C1 segment of cervical spinal cord (tissue), 14 donors: ENCODE measurements at regions not wholly inside any gene's neighbourhood (a gene's known extent, or its start where the extent isn't known, plus 50 kb on each side); places are given as distances from the start of the nearest gene placed in this dataset.

ENCODE experiments used
- DNase-seq, 14 donors: peaks; one replicate each; lab custom pipeline; 2025; lab: John Stamatoyannopoulos, UW

GRCh38 chr13:40074338-40074737, 418.9 kb downstream of the COG6 start:
- no peak for DNase-seq

- DNase-seq, result no peak
These were observed 419.8 kb downstream of the COG6 start for GRCh38 chr13:40075281-40075680.

GRCh38 chr13:40076765-40077362, 421.4 kb downstream of the COG6 start:
- DNase-seq, result no peak

GRCh38 chr13:40077396-40078027, 422.1 kb downstream of the COG6 start:
- DNase-seq, result no peak

DNA sequence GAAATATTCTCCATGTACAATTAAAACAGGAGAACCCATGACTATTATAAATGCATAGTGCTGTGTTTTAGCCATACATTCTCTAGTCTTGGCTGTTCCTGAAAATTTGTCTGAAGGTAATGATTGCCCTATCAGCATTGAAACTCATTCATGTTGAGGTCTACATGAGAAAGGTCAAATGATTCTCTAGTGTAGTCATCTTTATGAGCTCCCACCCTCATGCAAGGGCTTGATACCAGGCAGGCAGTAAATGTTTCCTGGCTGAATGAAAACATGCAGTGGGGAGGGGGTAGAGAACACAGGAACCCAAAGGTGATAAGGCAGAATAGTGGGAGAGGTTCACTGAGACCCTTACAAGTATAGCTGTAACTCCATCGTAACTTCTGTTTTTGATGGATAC, 424.3 kb downstream of the COG6 start:
- DNase-seq, result no peak

- no peak for DNase-seq
These were observed 425.2 kb downstream of the COG6 start for GRCh38 chr13:40080676-40081075.

DNA sequence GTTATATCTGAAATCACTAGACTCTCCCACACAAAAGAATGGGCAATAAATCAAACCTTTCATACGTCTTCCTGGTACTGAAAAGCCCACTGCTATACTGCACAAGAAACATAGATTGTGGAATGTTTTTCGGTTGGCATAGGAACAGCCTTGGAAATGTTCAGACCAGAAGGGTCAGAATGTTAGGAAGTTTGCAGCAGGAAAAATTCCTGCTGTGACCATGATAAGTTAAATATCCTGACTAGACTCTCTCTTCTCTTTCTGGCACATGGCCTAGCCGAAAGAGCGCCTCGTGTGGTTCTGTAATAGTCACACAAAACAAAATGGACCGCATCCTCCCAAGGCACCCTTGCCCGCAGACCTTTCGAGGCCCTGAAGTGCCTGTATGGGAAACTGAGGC, 427.2 kb downstream of the COG6 start:
- no peak for DNase-seq

GRCh38 chr13:40083841-40084240, 428.4 kb downstream of the COG6 start:
- DNase-seq, result no peak

DNA sequence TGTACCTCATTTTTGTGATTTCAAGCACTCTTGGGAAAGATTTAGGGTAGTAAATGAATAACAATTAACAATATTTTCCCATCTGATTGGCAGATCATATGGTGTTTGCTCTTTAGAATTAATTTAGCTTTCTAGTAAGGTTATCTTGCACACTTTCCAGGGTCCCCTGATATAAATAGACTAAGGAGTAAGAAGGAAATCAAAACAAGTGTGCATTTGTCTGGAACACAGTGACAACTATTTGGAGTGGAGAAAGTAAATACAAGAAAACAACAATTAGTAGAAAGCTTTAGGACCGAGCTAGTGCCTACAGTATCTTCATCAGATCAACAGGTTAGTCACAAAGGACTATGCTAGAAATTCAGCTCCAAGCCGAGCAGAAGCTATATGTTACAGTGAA, 429.5 kb downstream of the COG6 start:
- no peak for DNase-seq

DNA sequence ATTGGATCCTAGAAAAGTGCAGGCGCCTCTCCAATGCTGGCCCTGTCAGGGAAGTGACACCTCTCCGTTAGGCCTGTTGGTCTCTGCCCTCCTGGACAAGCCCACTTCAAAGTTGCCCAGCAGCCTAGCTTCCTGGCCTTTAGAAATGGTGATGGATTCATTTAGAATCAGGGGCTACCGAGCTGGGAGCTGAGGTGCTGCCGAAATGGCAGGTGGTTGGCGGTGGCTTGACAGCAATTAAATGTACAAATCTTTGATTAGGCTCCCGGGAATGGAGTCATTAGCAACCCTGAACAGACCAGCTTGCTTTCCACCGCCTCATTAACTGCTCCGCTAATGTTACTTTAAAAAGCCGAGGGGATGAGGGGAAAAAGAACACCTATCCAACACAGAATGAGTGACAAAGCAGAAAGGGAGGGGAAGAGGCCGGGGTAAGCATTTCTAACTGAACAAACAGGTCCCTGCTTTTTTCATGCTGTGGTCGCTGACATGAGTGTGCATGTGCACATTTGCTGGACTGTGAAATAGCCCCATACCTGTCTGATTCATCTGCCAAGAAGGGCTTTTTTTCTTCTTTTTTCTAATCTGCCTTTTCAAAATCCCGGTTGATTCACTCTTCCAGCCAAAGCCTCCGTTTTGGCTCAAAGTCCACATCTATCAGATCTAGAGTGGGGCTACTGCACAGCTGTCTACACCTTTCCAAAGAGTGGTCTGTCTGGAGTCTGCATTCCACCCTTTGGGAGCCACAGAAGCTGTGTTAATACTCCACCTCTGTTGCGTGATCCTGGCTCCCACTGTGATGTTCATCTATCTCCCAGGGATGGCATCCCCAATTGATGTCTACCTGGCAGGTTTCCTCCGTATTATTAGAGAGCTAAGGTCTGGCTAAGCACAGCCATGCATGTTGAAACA, 431.9 kb downstream of the COG6 start:
- DNase-seq, result no peak

DNA sequence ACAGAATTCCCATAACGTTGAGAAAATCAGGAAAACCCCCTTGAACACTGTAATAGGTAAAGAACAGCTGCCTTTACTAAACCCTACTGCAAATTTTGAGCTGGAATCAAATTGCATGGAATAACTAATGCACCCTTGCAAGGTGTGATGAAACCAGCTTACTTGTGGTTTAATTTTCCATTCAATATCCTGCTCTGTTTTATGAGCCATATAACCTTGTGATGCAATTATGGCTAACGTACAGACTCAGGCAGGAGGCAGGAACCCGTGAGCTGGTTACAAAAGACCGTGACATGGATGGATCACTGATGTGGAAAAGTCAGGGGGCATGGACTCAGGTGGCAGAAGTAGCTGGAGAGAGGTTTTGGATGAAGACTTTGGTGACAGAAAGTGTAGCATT, 438.6 kb downstream of the COG6 start:
- DNase-seq, result no peak

DNA sequence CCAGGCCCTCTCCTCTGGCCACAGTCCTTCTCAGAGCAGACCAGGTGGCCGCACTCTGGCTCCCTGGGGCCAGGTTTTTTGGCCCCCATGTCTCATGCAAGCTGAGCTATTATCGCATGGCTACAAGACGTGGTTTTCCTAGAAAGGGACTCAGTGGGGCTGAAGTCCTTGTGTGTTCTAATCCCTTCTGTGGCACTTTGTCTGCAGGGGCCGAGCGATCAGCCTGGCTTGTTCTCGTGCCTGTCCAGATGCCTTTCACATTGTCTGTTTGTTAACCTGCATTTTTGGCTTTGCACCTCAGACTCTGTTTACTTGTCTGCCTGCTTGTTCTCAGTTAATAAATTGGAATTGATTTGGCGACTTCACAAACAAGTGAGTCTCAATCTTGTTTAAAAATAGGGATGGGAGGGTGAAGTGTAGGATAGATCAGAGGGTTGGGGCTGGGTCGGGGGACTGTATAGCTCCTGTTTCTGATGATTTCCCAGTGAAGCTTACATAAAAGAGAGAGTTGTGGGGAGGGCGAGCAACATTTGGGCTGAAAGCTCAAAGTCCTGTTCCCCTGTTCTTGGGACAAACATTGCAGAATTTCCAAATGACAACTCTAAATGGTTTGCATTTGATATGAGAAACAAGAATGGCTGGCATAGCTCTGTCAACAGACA, 440.4 kb downstream of the COG6 start:
- no peak for DNase-seq

GRCh38 chr13:40096357-40096901, 441.0 kb downstream of the COG6 start:
- no peak for DNase-seq

- no peak for DNase-seq
These were observed 442.8 kb downstream of the COG6 start for GRCh38 chr13:40098246-40098645.

- DNase-seq, result no peak
These were observed 446.4 kb downstream of the COG6 start for GRCh38 chr13:40101708-40102359.

DNA sequence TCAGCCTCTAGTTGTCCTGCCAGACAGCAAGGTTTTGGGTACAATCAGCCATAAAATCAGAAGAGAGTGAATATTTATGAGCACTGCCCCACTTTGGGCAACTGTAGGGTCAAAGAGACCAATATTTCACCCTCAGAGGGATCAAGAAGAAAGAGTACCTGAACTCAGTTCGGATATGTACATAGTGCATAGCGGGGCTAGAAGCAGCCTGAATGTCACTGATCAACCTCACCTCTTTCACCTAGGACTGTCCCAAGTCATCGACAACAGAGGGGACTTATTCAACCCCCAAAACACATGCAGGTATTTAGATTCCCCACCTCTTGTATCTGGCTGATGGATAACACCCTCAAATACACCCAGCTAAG, 446.9 kb downstream of the COG6 start:
- DNase-seq, result no peak

- no peak for DNase-seq
These were observed 447.4 kb downstream of the COG6 start for GRCh38 chr13:40102854-40103253.

GRCh38 chr13:40103864-40104263, 448.4 kb downstream of the COG6 start:
- DNase-seq, result no peak

GRCh38 chr13:40105231-40105630, 449.8 kb downstream of the COG6 start:
- DNase-seq, result no peak

DNA sequence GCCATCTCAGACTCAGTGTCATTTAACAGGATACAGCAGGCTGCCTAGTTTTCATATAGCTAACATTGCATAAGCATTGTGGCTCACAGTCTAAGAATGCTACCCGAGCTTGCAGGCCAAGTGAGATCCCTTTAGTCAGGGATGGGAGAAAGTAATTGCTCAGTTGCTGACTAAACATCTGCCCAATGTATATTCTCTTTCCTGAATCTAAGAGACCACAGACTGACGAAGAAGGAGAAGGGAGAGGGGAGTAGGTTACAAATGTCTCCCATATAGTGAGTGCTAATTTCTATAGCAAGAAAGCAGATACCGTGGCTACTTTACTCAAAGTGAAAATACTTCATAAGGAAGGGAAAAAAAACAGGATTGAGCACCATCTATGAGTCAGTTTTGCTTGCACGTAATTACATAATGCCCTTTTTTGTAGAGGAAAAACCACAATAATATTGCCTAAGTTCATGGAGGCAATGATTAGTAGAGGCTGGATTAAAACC, 453.9 kb downstream of the COG6 start:
- no peak for DNase-seq

DNA sequence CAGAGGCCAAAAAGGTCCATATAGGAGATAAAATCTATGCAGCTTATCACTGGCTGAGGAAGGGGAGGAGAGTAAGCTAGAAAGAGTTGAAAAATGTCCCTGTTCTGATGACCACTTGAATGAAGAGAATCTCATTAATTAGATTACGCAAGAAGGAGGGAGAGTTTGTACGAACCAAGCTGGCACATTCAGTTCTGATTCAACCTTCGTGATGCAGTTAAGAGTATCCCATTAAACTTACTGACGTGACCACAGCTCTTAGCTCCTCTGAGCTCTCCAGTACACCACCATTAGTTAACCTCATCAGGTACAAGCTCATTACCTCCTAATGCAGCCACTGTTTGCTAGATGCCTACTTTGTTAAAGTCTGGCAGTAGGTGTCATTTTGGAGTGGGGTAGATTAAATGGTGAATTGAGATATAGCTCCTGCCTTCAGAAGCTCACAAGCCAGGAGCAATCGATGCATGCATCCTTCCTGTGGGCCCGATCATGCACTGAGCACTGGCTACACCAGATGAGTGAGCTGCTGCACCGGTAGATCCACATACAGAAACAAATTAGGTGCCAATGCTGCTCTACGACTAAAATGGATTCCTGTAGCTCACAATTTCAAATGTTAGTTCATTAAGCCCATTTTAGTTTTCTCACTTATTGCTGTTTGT, 458.3 kb downstream of the COG6 start:
- no peak for DNase-seq
